NCI-H526 treated with DMSO at 0.1 percent for 48 hours (cell line): ENCODE measurements at regions not wholly inside any gene's neighbourhood (a gene's known extent, or its start where the extent isn't known, plus 50 kb on each side); places are given as distances from the start of the nearest gene placed in this dataset.

Experiments
- DNase-seq: peaks from one replicate; lab custom pipeline; 2025; lab: John Stamatoyannopoulos, UW

GRCh38 chr5:158354958-158355357 lies 496.0 kb upstream of the CLINT1 start:
- no peak for DNase-seq

GRCh38 chr5:158351485-158352125 lies 492.7 kb upstream of the CLINT1 start:
- DNase-seq, result no peak

GRCh38 chr5:158349987-158350386 lies 491.0 kb upstream of the CLINT1 start:
- DNase-seq, result no peak

- no peak for DNase-seq
Measured at GRCh38 chr5:158344376-158344775, 485.4 kb upstream of the CLINT1 start.

DNA sequence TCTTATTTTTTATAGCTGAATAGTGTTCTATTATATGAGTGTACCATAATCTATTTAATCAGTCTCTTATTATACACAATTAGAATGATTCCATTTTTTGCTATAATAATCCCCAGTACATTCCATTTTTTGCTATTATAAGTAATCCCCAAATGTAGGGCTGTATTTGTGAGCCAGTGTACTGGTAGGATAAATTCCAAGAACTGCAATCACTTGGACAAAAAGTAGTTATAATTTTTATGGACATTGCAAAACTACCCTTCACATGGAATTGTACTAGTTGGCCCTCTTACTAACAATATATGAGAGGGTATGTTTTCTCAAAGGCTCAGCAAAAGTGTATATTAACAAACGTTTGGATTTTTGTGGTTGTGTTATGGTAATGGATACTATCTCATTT lies 481.7 kb upstream of the CLINT1 start:
- no peak for DNase-seq

GRCh38 chr5:158326256-158326655 lies 467.3 kb upstream of the CLINT1 start:
- no peak for DNase-seq

GRCh38 chr5:158324236-158324635 lies 465.3 kb upstream of the CLINT1 start:
- DNase-seq, result no peak

DNA sequence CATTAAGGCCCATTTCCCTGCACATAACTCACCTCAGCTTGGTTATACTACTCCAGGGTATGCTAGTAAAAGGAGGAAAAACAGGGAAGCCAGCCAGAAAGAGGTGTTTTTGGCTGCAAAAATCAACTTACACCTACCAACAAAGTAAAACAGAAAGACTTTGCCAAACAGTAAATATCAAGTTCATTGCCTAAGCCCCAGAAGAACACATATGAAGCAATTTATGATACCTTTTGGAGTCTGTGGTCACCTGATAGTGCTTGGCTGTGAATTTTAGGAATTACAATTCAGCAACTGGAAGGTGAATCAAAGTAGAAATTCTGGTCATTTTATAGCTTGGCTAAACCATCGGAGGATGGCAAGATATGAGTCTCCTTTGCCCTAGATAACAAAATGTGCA lies 463.7 kb upstream of the CLINT1 start:
- DNase-seq, result no peak

DNA sequence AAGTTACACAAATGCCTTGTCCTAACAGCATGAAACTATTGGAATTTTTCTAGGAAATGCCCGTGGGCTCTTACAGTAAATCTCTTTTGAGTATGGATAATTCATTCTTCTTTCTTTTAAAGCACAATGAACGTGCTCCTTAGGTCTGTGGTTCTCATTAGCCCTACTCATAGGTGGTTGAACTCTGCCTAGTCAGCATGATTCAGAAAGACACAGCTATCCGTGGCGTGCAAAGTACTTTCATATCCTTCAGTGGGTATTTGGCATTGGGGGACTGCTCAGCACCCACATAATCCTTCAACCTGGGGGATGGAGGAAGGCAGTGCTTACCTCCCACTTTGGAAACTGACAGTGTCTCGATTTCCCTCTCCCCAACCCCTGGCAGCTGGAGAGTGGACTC lies 462.0 kb upstream of the CLINT1 start:
- DNase-seq, result no peak

- DNase-seq, result no peak
Measured at GRCh38 chr5:158320178-158320674, 461.3 kb upstream of the CLINT1 start.

DNA sequence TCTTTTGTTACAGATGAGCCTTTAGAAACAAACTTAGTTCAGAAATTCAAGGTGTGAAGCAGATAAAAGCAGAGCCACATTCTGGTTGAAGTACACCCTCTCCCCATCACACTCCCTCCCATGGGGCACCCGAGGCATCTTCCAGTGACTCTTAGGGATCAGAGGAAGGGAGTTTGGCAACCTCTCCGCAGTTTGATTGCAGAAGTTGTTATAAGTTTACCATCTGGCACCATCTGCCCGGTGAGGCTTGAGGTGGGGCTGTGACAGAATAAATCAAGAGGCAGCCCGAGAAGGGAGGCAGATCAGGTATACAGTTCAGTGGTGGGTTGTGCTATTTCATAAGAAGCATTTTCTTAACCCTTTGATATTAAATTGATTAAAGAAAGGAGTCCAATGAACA lies 458.6 kb upstream of the CLINT1 start:
- DNase-seq, result no peak

- no peak for DNase-seq
Measured at GRCh38 chr5:158313733-158314464, 455.0 kb upstream of the CLINT1 start.

DNA sequence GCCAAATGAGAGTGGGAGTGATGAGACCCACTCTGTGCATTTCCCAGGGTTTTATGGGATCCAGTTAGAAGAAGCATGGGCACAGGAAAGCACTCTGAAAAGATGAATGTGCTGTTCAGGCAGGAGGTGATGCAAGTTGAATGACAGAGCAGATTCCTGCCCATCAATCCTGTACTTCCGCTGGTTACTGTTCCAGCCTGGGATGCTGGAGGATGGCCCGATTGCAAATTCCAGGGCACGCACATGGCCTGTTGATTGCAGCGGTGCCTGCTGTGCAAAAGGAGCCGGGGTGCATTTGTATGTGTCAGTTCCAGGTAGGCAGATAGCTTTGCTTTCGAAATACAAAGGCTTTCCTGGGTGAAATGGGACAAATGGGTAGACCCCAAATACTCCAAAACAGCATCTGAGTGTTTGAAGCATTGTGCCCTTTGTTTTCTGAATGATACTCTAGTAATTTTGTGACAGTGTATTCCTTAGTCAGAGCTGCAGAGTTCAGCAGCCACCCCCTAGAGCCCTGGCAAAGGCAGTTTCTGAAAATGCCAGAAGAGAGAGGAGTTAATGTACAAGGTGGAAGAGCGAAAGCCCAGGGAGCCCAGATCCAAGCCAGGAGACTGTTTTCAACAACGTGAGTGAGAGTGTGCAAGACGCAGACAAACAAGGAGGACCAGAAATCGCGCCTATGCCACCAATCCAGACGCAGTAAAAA lies 454.2 kb upstream of the CLINT1 start:
- no peak for DNase-seq

- DNase-seq, result no peak
Measured at GRCh38 chr5:158309088-158309807, 450.3 kb upstream of the CLINT1 start.

GRCh38 chr5:158308429-158309025 lies 449.6 kb upstream of the CLINT1 start:
- no peak for DNase-seq

GRCh38 chr5:158305861-158306260 lies 446.9 kb upstream of the CLINT1 start:
- DNase-seq, result no peak

DNA sequence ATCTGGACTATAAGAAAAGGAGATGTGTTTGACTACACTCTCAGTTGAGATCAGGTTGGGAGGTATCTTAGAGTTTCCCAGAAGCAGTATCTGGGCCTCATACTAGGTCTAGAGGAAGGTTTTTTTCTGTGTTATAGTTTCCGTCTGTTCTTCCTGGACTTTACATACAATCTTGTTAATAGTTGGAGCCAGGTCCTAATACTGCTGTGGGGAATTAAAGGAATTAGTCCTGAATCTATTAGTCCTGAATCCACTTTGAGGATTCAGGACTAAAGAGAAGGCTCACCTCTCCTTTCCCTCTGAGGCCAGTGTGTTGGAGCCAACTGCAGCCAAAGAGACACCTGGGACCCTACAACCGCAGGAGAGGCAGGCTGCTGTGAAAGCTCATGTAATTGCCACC lies 445.7 kb upstream of the CLINT1 start:
- DNase-seq, result no peak

- no peak for DNase-seq
Measured at GRCh38 chr5:158303883-158304282, 444.9 kb upstream of the CLINT1 start.

DNA sequence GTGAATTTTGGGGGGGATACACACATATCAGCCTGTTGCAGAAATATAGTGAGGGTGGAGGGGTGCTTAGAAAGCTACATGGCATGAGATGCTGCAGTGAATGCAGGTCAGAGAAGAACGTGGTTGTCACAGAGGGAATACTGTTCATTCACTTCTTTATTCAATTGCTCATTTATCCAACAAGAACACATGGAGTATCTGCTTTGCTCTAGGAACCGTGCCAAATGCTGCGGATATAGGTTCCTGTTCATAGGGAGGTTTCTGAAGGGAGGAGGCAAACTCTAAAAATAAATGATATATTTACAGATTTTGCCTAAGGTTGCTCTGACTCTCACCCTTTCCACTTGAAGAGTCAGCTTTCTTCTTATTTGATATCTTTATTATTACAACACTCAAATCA lies 444.3 kb upstream of the CLINT1 start:
- no peak for DNase-seq

- no peak for DNase-seq
Measured at GRCh38 chr5:158302029-158302428, 443.1 kb upstream of the CLINT1 start.

DNA sequence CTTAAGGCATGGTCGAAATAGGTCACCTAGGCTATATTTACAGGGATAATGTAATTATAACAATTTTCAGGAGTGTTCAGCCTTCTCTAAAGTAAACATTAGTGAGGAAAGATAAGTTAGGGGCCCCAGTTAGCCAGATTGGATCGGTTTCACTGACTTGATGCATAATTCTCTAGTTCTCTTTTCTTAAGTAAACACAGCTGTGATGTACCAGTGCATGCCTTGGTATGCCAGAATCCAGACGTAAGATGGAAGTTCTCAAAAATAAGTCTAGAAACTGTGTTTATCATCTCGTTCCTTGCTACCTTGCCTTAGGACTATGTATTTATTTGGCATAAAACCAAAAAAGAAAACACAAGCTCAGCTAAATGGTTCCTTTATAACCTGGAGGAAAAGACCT lies 442.2 kb upstream of the CLINT1 start:
- no peak for DNase-seq

GRCh38 chr5:158300256-158300655 lies 441.3 kb upstream of the CLINT1 start:
- DNase-seq, result no peak
